SIG-M5 treated with dmso at 0.1 percent for 504 hours (cell line): ENCODE measurements at regions not wholly inside any gene's neighbourhood (a gene's known extent, or its start where the extent isn't known, plus 50 kb on each side); places are given as distances from the start of the nearest gene placed in this dataset.
"Not testable (repeated sequence)": the region's sequence is repeated elsewhere in the genome, so short reads cannot be mapped to it uniquely, and the experiment has no call there.

Experiments
- DNase-seq: peaks from one replicate; lab custom pipeline; 2025; ENCODE audit not compliant: unreplicated experiment; lab: John Stamatoyannopoulos, UW

DNA sequence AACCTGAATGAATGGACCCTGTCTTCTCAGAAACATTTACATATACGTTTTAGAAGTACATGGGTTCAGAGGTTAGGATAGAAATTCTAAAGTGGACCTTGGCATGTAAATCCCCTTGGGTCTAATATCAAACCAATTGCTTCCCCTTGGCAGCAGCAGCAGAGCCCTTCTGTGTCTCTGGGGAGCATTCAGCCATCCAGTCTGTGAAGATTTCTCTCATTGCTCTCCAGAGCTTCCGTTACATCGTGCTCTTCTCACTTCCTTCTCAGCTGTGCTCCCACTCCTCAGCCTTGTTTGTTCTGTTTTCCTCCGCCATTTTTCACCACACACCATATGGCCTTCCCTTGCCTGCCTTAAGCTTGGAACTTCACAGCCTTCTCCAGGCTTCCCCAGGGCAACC is 61.5 kb upstream of the ATP1B1 start:
- no peak for DNase-seq

DNA sequence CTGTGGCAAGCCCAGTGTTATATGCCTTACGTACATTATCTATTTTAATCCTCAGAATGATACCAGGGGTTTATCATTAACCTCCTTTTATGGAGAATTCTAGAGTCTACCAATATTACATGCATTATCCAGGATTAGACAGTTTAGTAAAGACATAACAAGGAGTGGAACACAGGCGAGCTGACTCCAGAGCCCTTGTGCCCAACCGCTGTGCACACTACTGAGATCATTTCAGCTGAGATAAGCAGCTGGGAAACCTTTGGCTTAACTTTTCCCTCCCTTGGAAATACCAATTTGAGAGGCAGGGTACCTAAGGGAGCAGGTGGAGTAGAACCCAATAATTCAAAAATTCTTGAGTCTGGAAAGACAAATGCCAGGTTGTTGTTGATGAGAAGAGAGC is 59.8 kb upstream of the ATP1B1 start:
- DNase-seq, result no peak

DNA sequence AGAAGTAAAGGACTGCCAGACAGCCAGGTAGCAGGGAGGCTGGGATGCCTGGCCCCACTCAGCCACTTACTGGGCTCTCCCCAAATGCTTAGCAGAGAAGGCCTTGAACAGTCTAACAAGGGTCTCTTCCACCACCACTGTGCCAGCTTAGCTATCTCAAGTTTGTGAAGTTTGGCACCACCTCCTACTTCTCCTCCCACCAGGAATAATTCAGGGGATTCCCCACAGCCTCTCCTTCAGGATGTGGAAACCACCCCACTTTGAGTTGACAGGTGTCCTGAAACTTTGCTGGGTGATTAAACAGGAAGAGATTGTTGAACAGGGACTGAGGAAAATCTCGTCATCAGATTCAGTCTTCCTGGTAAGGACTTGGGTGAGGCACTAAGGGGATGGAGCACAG is 59.4 kb upstream of the ATP1B1 start:
- DNase-seq, result no peak

DNA sequence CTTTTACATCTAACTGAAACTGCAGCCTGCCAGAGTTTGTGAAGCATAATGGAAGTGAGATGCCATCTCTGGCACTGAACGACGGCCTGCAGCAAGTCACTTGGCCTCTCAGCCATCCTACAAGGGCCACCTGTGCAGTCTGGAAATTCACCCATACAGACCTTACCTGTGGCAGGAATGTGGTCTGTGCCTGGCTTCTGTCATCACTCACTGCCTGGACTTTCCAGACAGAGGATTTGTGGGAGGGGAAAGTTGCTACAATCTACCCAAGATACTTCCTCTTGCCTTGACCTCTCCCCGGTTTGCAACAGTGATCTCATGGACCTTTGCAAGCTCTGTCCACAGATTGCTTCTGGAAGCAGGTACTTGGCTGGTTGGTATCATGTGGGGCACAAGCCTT is 58.4 kb upstream of the ATP1B1 start:
- no peak for DNase-seq

DNA sequence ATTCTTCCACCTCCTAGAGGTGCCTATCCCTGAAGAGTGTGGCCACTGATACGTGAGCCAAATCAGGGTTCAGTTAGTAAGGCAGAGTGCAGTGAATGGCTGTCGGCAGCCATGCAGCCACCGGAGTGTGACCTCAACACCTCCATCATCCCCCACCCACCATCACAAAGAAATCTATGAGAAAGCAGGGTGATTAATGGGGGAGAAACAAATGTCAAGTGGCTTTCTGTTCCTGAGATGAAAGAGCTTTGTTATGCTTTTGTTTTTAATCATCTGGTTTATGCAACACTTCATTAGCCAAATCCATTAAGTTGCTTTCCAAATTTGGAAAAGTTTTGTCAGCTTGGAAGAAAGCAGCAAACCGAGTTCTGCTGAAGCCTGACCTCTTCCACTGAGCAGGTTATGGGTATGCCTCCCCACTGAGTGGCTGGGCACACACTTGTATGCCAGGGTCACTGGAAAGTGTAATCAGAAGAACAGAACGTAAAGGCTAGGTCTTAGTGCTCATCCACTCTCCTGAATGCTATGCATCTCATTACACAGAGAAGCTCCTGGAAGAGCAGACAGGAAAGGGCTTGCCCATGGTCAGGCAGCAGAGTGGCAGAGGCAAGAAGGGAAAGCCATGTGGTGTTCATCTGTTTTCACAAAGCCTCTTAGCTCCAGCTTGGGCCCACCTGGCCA is 57.1 kb upstream of the ATP1B1 start:
- DNase-seq, result no peak

DNA sequence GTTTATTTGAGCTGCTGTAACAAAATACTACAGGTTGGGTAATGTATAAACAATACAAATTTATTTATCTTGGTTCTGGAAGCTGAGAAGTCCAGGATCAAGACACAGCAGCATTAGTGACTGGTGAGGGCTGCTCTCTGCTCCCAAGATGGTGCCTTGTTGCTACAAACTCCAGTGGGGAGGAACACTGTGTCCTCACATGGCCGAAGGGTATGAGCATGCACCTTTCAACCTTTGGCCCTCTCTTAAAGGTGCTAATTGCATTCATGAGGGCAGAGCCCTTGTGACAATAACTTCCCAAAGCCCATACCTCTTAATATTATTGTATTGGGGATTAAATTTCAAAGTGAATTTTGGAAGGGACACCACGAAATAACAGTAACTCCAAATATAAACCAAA is 55.3 kb upstream of the ATP1B1 start:
- DNase-seq, result no peak

DNA sequence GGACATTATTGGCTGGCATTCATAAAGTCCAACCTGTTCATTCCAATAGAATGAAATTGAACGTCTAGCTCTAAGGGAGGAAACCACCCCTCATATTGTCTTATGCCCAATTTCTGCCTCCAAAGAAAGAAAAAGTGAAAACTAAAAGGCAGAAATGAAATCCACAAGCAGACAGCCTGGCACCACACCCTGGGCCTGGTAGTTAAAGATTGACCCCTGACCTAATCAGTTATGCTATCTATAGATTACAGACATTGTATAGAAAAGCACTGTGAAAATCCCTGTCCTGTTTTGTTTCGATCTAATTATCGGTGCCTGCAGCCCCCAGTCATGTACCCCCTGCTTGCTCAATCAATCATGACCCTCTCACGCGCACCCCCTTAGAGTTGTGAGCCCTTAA is 54.3 kb upstream of the ATP1B1 start:
- not testable (repeated sequence) for DNase-seq

DNA sequence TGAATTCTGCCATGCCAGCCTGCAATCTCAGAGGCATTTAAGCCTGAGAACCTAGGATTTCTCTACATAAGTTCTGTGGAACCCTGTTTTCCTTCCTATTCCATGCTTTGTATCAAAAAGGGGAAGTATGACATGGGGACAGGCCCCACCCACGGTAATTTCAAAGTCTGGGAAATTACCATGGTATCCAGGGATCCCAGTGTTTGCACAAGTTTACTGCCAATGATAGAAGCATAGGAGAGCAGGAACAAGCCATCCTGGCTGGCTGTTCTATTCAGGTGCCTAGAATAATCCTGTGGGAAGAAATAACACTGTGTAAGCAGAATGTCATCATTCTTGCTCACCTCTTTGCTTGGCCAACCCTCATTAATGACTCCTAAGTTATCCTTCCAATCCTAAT is 53.8 kb upstream of the ATP1B1 start:
- DNase-seq, result no peak

DNA sequence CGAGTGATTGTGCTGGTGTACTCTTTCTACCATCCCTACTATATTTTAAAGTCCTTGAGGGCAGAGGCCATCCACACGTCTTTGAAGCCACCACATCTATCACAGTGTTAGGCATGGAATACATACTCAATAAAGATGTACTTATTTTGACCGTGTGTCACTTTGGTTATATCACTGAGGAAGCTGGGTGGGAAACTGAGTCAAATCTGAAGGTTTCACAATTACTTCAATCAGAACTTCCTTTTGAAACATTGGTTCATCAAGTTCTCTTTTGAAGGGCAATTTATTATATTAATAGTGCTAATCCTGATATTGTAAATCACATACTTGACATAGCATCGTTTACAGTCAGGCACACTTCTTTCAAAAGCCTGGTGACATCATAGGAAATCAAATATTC is 53.3 kb upstream of the ATP1B1 start:
- DNase-seq, result no peak
